ENCODE measurements at regions not wholly inside any gene's neighbourhood (a gene's known extent, or its start where the extent isn't known, plus 50 kb on each side); places are given as distances from the start of the nearest gene placed in this dataset.
"Not testable (repeated sequence)": the region's sequence is repeated elsewhere in the genome, so short reads cannot be mapped to it uniquely, and the experiment has no call there.

GRCh38 chr1:90831910-90832309 lies 114.8 kb upstream of the BARHL2 start:
- DNase-seq (ENCODE audit: low spot score): no peak
- in situ Hi-C loops (cut with HindIII; ENCODE audit: low sequenced_read_pairs): no loop called here

GRCh38 chr1:90826834-90827233 lies 109.7 kb upstream of the BARHL2 start:
- in situ Hi-C loops (cut with HindIII; ENCODE audit: low sequenced_read_pairs): no loop called here
- no peak for DNase-seq (ENCODE audit: low spot score)

GRCh38 chr1:90826024-90826423 lies 108.9 kb upstream of the BARHL2 start:
- in situ Hi-C loops (cut with HindIII; ENCODE audit: low sequenced_read_pairs): no loop called here
- DNase-seq (ENCODE audit: low spot score): no peak

GRCh38 chr1:90824551-90824950 lies 107.4 kb upstream of the BARHL2 start:
- in situ Hi-C loops (cut with HindIII; ENCODE audit: low sequenced_read_pairs): no loop called here
- DNase-seq (ENCODE audit: low spot score): no peak

GRCh38 chr1:90823686-90824085 lies 106.6 kb upstream of the BARHL2 start:
- no peak for DNase-seq (ENCODE audit: low spot score)
- in situ Hi-C loops (cut with HindIII; ENCODE audit: low sequenced_read_pairs): no loop called here

GRCh38 chr1:90821788-90822359 lies 104.8 kb upstream of the BARHL2 start:
- DNase-seq (ENCODE audit: low spot score): no peak
- in situ Hi-C loops (cut with HindIII; ENCODE audit: low sequenced_read_pairs): no loop called here

- no peak for DNase-seq (ENCODE audit: low spot score)
- in situ Hi-C loops (cut with HindIII; ENCODE audit: low sequenced_read_pairs): no loop called here
Measured at GRCh38 chr1:90821152-90821787, 104.2 kb upstream of the BARHL2 start.

GRCh38 chr1:90820745-90821144 lies 103.6 kb upstream of the BARHL2 start:
- in situ Hi-C loops (cut with HindIII; ENCODE audit: low sequenced_read_pairs): no loop called here
- DNase-seq (ENCODE audit: low spot score): no peak

- no peak for DNase-seq (ENCODE audit: low spot score)
- in situ Hi-C loops (cut with HindIII; ENCODE audit: low sequenced_read_pairs): no loop called here
Measured at GRCh38 chr1:90817399-90817798, 100.3 kb upstream of the BARHL2 start.

GRCh38 chr1:90812237-90812636 lies 95.1 kb upstream of the BARHL2 start:
- in situ Hi-C loops (cut with HindIII; ENCODE audit: low sequenced_read_pairs); DNase-seq (ENCODE audit: low spot score): not testable (repeated sequence)

- DNase-seq (ENCODE audit: low spot score); in situ Hi-C loops (cut with HindIII; ENCODE audit: low sequenced_read_pairs): not testable (repeated sequence)
Measured at GRCh38 chr1:90811444-90811950, 94.4 kb upstream of the BARHL2 start.

GRCh38 chr1:90810681-90811080 lies 93.6 kb upstream of the BARHL2 start:
- no peak for DNase-seq (ENCODE audit: low spot score)
- in situ Hi-C loops (cut with HindIII; ENCODE audit: low sequenced_read_pairs): no loop called here

- DNase-seq (ENCODE audit: low spot score): peak; percentile 75
- in situ Hi-C loops (cut with HindIII; ENCODE audit: low sequenced_read_pairs): no loop called here
Measured at GRCh38 chr1:90809996-90810395, 92.9 kb upstream of the BARHL2 start.

GRCh38 chr1:90809093-90809492 lies 92.0 kb upstream of the BARHL2 start:
- in situ Hi-C loops (cut with HindIII; ENCODE audit: low sequenced_read_pairs): no loop called here
- DNase-seq (ENCODE audit: low spot score): no peak

- DNase-seq (ENCODE audit: low spot score): no peak
- in situ Hi-C loops (cut with HindIII; ENCODE audit: low sequenced_read_pairs): no loop called here
Measured at GRCh38 chr1:90807329-90807728, 90.2 kb upstream of the BARHL2 start.

- no peak for DNase-seq (ENCODE audit: low spot score)
Measured at GRCh38 chr1:90802622-90803021, 85.5 kb upstream of the BARHL2 start.

GRCh38 chr1:90800012-90800717 lies 83.1 kb upstream of the BARHL2 start:
- DNase-seq (ENCODE audit: low spot score): peak; percentile 17
- in situ Hi-C loops (cut with HindIII; ENCODE audit: low sequenced_read_pairs): no loop called here

More at GRCh38 chr1:90802622-90803021, 85.5 kb upstream of the BARHL2 start:
- in situ Hi-C loops (cut with HindIII; ENCODE audit: low sequenced_read_pairs): no loop called here

- in situ Hi-C loops (cut with HindIII; ENCODE audit: low sequenced_read_pairs): no loop called here
- DNase-seq (ENCODE audit: low spot score): no peak
Measured at GRCh38 chr1:90799326-90799725, 82.2 kb upstream of the BARHL2 start.

GRCh38 chr1:90798883-90799282 lies 81.8 kb upstream of the BARHL2 start:
- in situ Hi-C loops (cut with HindIII; ENCODE audit: low sequenced_read_pairs): no loop called here
- DNase-seq (ENCODE audit: low spot score): no peak

- in situ Hi-C loops (cut with HindIII; ENCODE audit: low sequenced_read_pairs): no loop called here
- DNase-seq (ENCODE audit: low spot score): no peak
Measured at GRCh38 chr1:90798344-90798743, 81.2 kb upstream of the BARHL2 start.

All from G401 (cell line).